OCI-LY3 (cell line): ENCODE measurements at regions not wholly inside any gene's neighbourhood (a gene's known extent, or its start where the extent isn't known, plus 50 kb on each side); places are given as distances from the start of the nearest gene placed in this dataset.

Source experiments
- EZH2phosphoT487 ChIP-seq: fragments of 200-600 bp; shearing (Covaris generic); IDR thresholded peaks from 2 replicates; pipeline ENCODE4 v1.6.1; 2018; ENCODE audit warnings: antibody characterized with exemption, mixed run types, low read depth
- TF ChIP-seq, protein P1 (sequence below): fragments of 200-600, 300-600 bp; sonication (generic); IDR thresholded peaks from 2 replicates; pipeline ENCODE4 v1.5.1; 2014; ENCODE audit warnings: antibody characterized with exemption, low read length, low read depth

GRCh38 chr2:168312036-168312822, 64.8 kb upstream of the STK39 start:
- TF ChIP-seq, protein P1, sequence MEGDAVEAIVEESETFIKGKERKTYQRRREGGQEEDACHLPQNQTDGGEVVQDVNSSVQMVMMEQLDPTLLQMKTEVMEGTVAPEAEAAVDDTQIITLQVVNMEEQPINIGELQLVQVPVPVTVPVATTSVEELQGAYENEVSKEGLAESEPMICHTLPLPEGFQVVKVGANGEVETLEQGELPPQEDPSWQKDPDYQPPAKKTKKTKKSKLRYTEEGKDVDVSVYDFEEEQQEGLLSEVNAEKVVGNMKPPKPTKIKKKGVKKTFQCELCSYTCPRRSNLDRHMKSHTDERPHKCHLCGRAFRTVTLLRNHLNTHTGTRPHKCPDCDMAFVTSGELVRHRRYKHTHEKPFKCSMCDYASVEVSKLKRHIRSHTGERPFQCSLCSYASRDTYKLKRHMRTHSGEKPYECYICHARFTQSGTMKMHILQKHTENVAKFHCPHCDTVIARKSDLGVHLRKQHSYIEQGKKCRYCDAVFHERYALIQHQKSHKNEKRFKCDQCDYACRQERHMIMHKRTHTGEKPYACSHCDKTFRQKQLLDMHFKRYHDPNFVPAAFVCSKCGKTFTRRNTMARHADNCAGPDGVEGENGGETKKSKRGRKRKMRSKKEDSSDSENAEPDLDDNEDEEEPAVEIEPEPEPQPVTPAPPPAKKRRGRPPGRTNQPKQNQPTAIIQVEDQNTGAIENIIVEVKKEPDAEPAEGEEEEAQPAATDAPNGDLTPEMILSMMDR: no peak
- no peak for TF ChIP-seq EZH2phosphoT487
